GM19023 (cell line): ENCODE measurements at regions not wholly inside any gene's neighbourhood (a gene's known extent, or its start where the extent isn't known, plus 50 kb on each side); places are given as distances from the start of the nearest gene placed in this dataset.

Experiments used
- ATAC-seq: cut with Tn5 transposase; IDR thresholded peaks from one replicate; pipeline ENCODE4 v1.9.1; 2021; ENCODE audit warnings: mild to moderate bottlenecking, moderate library complexity; ENCODE audit not compliant: unreplicated experiment

DNA sequence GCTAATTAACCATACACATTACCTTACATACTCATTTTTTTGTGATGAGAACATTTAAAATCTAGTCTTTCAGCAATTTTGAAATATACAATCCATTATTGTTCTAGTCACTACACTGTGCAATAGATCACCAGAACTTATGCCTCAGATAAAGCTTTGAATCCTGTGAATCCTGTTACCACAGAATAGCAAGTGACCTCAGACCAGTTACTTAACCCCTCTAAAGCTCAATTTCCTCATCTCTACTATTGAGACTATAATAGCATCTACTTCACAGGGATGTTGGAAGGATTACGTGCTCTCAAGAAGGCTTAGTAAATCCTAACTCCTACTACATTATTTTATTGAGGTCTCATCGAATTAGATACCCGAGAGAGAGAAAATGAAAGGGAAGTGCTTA lies 60.2 kb upstream of the PIP5K1B start:
- no peak for ATAC-seq

DNA sequence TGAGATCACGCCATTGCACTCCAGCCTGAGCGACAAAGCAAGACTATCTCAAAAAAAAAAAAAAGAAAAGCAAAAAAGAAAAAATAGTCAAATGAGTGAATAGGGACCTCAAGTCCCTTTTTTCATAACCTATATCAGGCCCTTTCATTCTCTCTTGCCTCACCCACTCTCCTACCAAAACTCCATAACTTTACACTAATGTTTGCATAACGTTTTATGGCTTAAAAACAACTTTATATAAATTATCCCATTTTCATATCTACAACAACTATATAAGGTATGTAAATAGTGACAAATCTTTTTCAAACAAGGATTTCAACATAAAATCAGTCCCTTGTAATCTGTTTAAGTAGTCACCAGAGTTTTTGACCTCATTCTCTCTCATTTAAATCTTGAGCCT lies 56.9 kb upstream of the PIP5K1B start:
- ATAC-seq, result no peak

DNA sequence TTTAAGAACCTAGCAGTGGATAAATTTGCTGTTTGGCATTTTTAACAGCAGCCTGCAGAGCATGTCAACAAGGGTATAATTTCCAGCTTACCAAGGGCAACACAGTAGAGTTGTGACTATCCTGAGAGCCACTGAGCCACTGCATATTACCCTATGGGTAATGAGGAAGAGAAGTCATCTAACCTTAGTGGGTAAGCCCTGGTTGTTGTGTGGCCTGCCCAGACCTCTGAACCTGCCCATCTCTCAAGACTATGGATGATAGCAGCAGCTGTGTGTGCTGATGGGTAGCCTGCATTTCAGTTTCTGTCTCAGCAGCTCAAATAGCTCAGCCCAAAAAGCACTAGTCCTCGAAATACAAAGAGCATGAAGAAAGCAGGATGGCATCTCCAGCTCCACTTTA lies 56.1 kb upstream of the PIP5K1B start:
- ATAC-seq, result peak; percentile 41

DNA sequence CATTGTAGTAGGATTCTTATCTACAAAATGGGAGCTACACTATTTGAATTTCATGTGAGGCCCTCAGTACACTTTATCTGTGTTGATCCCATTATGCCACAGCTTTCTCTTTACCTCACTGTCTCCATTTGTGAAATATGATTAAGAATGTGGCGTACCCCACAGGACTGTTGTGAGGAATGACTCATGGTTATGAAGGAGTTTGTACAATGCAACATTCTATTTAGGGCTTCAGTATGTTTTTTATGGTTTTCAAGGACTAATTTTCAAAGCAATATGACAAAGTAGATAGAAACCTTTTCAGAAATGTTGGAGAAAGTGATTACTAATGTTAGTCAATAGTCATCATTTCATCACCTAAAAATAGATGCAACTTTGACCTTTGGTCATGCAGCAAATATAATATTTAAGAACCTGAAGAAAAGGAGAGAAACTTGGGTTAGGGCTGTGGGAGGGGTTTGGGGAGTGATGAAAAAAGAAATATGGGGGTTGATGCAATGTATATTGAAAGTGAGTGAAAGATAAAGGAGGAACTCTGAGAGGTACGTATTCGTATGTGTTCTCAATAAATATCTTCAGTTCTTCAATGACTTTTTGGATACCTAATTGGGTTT lies 53.7 kb upstream of the PIP5K1B start:
- ATAC-seq, result no peak

DNA sequence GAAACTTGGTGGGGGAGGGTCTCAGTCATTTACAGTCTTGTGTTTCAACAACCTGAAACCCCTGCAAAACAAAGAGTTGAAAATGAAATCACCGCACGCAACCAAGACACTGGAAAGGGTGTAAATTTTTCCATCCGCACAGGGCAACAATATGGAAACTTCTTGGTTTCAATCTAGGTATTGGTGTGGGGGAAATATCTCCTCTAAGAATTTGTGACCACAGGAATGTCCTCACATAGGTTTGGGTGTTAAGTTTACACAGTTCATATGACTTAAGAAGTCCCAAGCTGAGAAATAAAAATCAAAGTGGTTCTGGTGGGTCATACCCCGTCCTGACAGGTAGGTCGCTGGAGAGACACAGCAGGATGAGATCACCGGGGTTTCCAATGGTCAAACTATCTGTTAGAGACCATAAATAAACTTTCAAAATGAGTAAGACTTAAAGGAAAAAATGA lies 51.9 kb upstream of the PIP5K1B start:
- peak; percentile 70 for ATAC-seq

DNA sequence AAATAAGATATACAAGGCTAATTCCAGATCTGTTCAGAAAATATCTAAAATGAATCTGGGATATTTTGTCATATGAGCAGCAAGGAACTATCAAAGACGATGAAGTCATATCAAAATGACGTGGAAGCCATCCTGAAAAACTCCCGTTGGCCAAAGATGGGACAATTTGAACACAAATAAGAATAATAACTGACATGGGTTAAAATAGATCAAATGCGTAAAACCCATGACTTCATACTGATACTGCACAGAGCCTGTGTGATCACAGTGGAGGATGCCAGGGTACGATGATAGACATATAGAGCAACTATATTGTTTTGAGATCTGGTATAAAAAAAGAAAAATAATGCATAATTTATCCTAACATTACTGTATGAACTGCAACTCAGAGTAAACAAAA lies 51.0 kb upstream of the PIP5K1B start:
- ATAC-seq, result no peak
